GM10248 (cell line): ENCODE measurements at regions not wholly inside any gene's neighbourhood (a gene's known extent, or its start where the extent isn't known, plus 50 kb on each side); places are given as distances from the start of the nearest gene placed in this dataset.

ENCODE experiments used
- CTCF ChIA-PET: fragments of 300-600 bp; sonication (Branson Sonifier 250); formaldehyde crosslinking; extraction: SDS; loops from one replicate; lab custom pipeline; 2021; ENCODE audit warnings: antibody characterized with exemption; lab: Yijun Ruan, JAX
- POLR2A ChIA-PET: fragments of 350-650 bp; sonication (Branson Sonifier 250); formaldehyde crosslinking; extraction: SDS; loops from one replicate; lab custom pipeline; 2020; ENCODE audit warnings: antibody characterized with exemption; lab: Yijun Ruan, JAX
- DNase-seq: peaks from one replicate; pipeline ENCODE4 v3.0.0; 2012; ENCODE audit errors: extremely low spot score
- CTCF ChIP-seq: IDR thresholded peaks from 2 replicates; pipeline ENCODE4 v1.5.1; 2012; ENCODE audit warnings: mild to moderate bottlenecking, low read depth; ENCODE audit errors: extremely low read depth, missing control alignments, control extremely low read depth

GRCh38 chr7:24419511-24419910 is 135.5 kb downstream of the NPY start:
- DNase-seq = no peak
- POLR2A ChIA-PET = no interaction called here
- no peak for TF ChIP-seq CTCF
- CTCF ChIA-PET = no interaction called here

- CTCF ChIA-PET = no interaction called here
- TF ChIP-seq CTCF = no peak
- POLR2A ChIA-PET = no interaction called here
- DNase-seq = no peak
Measured at GRCh38 chr7:24422441-24423010, 138.5 kb downstream of the NPY start.

- no peak for DNase-seq
- CTCF ChIA-PET = interaction anchor here (2.5 kb wide), 1 partner anchor 11 kb away, joined by 9 read pairs; no protein-coding TSS in a partner anchor
- POLR2A ChIA-PET = no interaction called here
- no peak for TF ChIP-seq CTCF
Measured at GRCh38 chr7:24425664-24426063, 141.7 kb downstream of the NPY start.

DNA sequence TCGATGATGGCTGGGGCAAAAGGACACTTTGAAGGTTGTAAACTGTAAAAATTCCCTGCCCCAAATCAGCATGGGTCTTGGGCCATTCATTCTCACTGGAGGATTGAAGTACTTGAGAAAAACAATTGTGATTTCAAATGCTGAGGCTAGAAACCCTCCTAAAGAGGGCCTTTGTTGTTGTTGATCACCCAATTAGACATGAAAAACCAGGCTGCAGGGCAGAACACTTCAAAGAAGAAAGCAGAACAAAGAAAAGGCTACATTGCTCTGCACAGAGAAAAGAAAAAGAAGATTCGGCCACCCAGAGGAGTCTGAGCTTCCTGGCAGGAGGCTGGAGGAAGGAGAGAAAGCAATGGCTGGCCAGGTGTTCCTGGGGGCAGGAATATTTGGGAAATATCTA is 143.1 kb downstream of the NPY start:
- POLR2A ChIA-PET = no interaction called here
- CTCF ChIA-PET = interaction anchor here (2.5 kb wide), 1 partner anchor 10 kb away, joined by 9 read pairs; no protein-coding TSS in a partner anchor
- no peak for DNase-seq
- no peak for TF ChIP-seq CTCF

- ChIA-PET CTCF (interaction anchor here (1.5 kb wide), 1 partner anchor 10 kb away, joined by 4 read pairs; no protein-coding TSS in a partner anchor), POLR2A (no interaction called here)
- no peak for TF ChIP-seq CTCF
- no peak for DNase-seq
Measured at GRCh38 chr7:24428676-24429075, 144.6 kb upstream of the PALS2 start.

- DNase-seq = no peak
- ChIA-PET CTCF (no interaction called here), POLR2A (no interaction called here)
- TF ChIP-seq CTCF = no peak
Measured at GRCh38 chr7:24432677-24433076, 140.6 kb upstream of the PALS2 start.
